Liver (tissue), 8 donors: ENCODE measurements at regions not wholly inside any gene's neighbourhood (a gene's known extent, or its start where the extent isn't known, plus 50 kb on each side); places are given as distances from the start of the nearest gene placed in this dataset.

Source experiments
- DNase-seq: peaks from one replicate; pipeline ENCODE4 v3.0.0-alpha.2; 2017; ENCODE audit warnings: low spot score
- H3K27ac ChIP-seq, 2 donors: one replicate each; pipeline ENCODE4 v1.7.0; 2013; ENCODE audit warnings: inconsistent platforms in 2 of 2, low read length in 2 of 2, control low read depth in 1 of 2, low read depth in 1 of 2, mild to moderate bottlenecking in 1 of 2
- H3K27me3 ChIP-seq, 4 donors: one replicate each; pipeline versions ENCODE4 v1.6.1 to v1.7.0; 2013; ENCODE audit warnings: low read length in 3 of 4, inconsistent platforms in 1 of 4, mild to moderate bottlenecking in 1 of 4, moderate library complexity in 1 of 4; ENCODE audit not compliant: control insufficient read depth in 4 of 4, insufficient read depth in 4 of 4
- H3K36me3 ChIP-seq, 4 donors: one replicate each; pipeline versions ENCODE4 v1.6.1 to v1.7.0; 2013; ENCODE audit warnings: low read length in 3 of 4, mild to moderate bottlenecking in 3 of 4, low read depth in 1 of 4, moderate library complexity in 1 of 4; ENCODE audit not compliant: control insufficient read depth in 4 of 4, insufficient read depth in 3 of 4
- H3K4me1 ChIP-seq, 4 donors: one replicate each; pipeline versions ENCODE4 v1.6.1 to v1.7.0; 2013; ENCODE audit warnings: low read length in 3 of 4, mild to moderate bottlenecking in 3 of 4, moderate library complexity in 1 of 4; ENCODE audit not compliant: control insufficient read depth in 4 of 4, insufficient read depth in 4 of 4
- H3K4me3 ChIP-seq, 3 donors: one replicate each; pipeline versions ENCODE4 v1.6.1 to v1.7.0; 2013; ENCODE audit warnings: low read length in 3 of 3, control low read depth in 1 of 3, low read depth in 1 of 3, mild to moderate bottlenecking in 1 of 3
- H3K9ac ChIP-seq, 2 donors: one replicate each; pipeline ENCODE4 v1.7.0; 2013; ENCODE audit warnings: low read length in 2 of 2, mild to moderate bottlenecking in 2 of 2, moderate library complexity in 2 of 2, control low read depth in 1 of 2, low read depth in 1 of 2
- H3K9me3 ChIP-seq, 4 donors: one replicate each; pipeline versions ENCODE4 v1.6.1 to v1.7.0; 2013; ENCODE audit warnings: low read length in 3 of 4; ENCODE audit not compliant: control insufficient read depth in 4 of 4
- EGR1 ChIP-seq, 2 donors: IDR thresholded peaks; 2 replicates each; pipeline ENCODE4 v1.6.1; 2016 to 2018; ENCODE audit warnings: antibody characterized with exemption in 2 of 2, low read depth in 2 of 2
- FOXA1 ChIP-seq: IDR thresholded peaks from 2 replicates; pipeline ENCODE4 v1.6.1; 2016; ENCODE audit warnings: antibody characterized with exemption
- FOXA2 ChIP-seq: IDR thresholded peaks from 2 replicates; pipeline ENCODE4 v1.6.1; 2016; ENCODE audit warnings: antibody characterized with exemption
- GABPA ChIP-seq, 2 donors: IDR thresholded peaks in 1 of 2; conservative IDR thresholded peaks in 1 of 2; 2 replicates each; pipeline ENCODE4 v1.6.1; 2016; ENCODE audit warnings: antibody characterized with exemption in 2 of 2, mild to moderate bottlenecking in 1 of 2, moderate library complexity in 1 of 2
- HNF4A ChIP-seq, 2 donors: conservative IDR thresholded peaks; 2 replicates each; pipeline ENCODE4 v1.6.1; 2016; ENCODE audit warnings: antibody characterized with exemption in 2 of 2, mild to moderate bottlenecking in 2 of 2
- HNF4G ChIP-seq: IDR thresholded peaks from 2 replicates; pipeline ENCODE4 v1.6.1; 2016; ENCODE audit warnings: antibody characterized with exemption
- NR2F2 ChIP-seq: IDR thresholded peaks from 2 replicates; pipeline ENCODE4 v1.6.1; 2016; ENCODE audit warnings: antibody characterized with exemption
- SP1 ChIP-seq: IDR thresholded peaks from 2 replicates; pipeline ENCODE4 v1.6.1; 2018; ENCODE audit warnings: antibody characterized with exemption, mild to moderate bottlenecking
- TAF1 ChIP-seq: conservative IDR thresholded peaks from 2 replicates; pipeline ENCODE4 v1.6.1; 2016; ENCODE audit warnings: antibody characterized with exemption, mild to moderate bottlenecking
- WGBS: extraction: QIAGEN DNeasy Blood & Tissue Kit; methylation state at CpG from one replicate; pipeline ENCODE4 v1.1.7; 2013; 5-methylcytosine and 5-hydroxymethylcytosine counted together
- TF ChIP-seq, protein P1 (sequence below): IDR thresholded peaks from 2 replicates; pipeline ENCODE4 v1.6.1; 2016; ENCODE audit warnings: antibody characterized with exemption
- TF ChIP-seq, protein P2 (sequence below): fragments of 150-350 bp; IDR thresholded peaks from 2 replicates; pipeline ENCODE4 v1.5.1; 2017; ENCODE audit warnings: improper control_type of control experiment, low read depth, low read length; ENCODE audit not compliant: missing input control
- TF ChIP-seq, protein P3 (sequence below): IDR thresholded peaks from 2 replicates; pipeline ENCODE4 v1.6.1; 2016; ENCODE audit warnings: antibody characterized with exemption
- TF ChIP-seq, protein P4 (sequence below): IDR thresholded peaks from 2 replicates; pipeline ENCODE4 v1.6.1; 2016; ENCODE audit warnings: antibody characterized with exemption, mild to moderate bottlenecking
- donor health status: healthy.
- donor health status: healthy.
- donor health status: healthy.
- donor health status: healthy.
- donor health status: healthy.

GRCh38 chr3:71990545-71990944 lies 205.6 kb upstream of the PROK2 start:
- Histone ChIP-seq H3K36me3 (no peaks in the 10 kb centered on the region), H3K27me3 (no peaks in the 10 kb centered on the region), H3K27ac (no peak overlapping the region), H3K9me3 (no peaks in the 10 kb centered on the region), H3K4me3 (no peak overlapping the region), H3K4me1 (no peaks in the 10 kb centered on the region), H3K9ac (no peak overlapping the region)
- TF ChIP-seq SP1: no peak
- TF ChIP-seq HNF4G: no peak
- TF ChIP-seq, protein P1, sequence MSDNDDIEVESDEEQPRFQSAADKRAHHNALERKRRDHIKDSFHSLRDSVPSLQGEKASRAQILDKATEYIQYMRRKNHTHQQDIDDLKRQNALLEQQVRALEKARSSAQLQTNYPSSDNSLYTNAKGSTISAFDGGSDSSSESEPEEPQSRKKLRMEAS: no peak
- TF ChIP-seq HNF4A (conservative IDR thresholded peaks at IDR 0.05): no peak
- no peak for TF ChIP-seq NR2F2
- TF ChIP-seq, protein P2, sequence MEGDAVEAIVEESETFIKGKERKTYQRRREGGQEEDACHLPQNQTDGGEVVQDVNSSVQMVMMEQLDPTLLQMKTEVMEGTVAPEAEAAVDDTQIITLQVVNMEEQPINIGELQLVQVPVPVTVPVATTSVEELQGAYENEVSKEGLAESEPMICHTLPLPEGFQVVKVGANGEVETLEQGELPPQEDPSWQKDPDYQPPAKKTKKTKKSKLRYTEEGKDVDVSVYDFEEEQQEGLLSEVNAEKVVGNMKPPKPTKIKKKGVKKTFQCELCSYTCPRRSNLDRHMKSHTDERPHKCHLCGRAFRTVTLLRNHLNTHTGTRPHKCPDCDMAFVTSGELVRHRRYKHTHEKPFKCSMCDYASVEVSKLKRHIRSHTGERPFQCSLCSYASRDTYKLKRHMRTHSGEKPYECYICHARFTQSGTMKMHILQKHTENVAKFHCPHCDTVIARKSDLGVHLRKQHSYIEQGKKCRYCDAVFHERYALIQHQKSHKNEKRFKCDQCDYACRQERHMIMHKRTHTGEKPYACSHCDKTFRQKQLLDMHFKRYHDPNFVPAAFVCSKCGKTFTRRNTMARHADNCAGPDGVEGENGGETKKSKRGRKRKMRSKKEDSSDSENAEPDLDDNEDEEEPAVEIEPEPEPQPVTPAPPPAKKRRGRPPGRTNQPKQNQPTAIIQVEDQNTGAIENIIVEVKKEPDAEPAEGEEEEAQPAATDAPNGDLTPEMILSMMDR: no peak
- no peak for TF ChIP-seq FOXA1
- no peak for DNase-seq

GRCh38 chr3:71989165-71989564 lies 204.2 kb upstream of the PROK2 start:
- H3K4me1 ChIP-seq: no peaks in the 10 kb centered on the region
- WGBS: 70% methylated on average over 4 of the region's 4 CpGs
- H3K36me3 ChIP-seq: no peaks in the 10 kb centered on the region
- no peaks in the 10 kb centered on the region for H3K9me3 ChIP-seq
- no peak overlapping the region for H3K27ac ChIP-seq
- no peak overlapping the region for H3K9ac ChIP-seq
- DNase-seq: no peak
- no peak overlapping the region for H3K4me3 ChIP-seq
- no peak for TF ChIP-seq HNF4A (conservative IDR thresholded peaks at IDR 0.05)
- TF ChIP-seq, protein P3, sequence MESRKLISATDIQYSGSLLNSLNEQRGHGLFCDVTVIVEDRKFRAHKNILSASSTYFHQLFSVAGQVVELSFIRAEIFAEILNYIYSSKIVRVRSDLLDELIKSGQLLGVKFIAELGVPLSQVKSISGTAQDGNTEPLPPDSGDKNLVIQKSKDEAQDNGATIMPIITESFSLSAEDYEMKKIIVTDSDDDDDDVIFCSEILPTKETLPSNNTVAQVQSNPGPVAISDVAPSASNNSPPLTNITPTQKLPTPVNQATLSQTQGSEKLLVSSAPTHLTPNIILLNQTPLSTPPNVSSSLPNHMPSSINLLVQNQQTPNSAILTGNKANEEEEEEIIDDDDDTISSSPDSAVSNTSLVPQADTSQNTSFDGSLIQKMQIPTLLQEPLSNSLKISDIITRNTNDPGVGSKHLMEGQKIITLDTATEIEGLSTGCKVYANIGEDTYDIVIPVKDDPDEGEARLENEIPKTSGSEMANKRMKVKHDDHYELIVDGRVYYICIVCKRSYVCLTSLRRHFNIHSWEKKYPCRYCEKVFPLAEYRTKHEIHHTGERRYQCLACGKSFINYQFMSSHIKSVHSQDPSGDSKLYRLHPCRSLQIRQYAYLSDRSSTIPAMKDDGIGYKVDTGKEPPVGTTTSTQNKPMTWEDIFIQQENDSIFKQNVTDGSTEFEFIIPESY: no peak
- TF ChIP-seq, protein P4, sequence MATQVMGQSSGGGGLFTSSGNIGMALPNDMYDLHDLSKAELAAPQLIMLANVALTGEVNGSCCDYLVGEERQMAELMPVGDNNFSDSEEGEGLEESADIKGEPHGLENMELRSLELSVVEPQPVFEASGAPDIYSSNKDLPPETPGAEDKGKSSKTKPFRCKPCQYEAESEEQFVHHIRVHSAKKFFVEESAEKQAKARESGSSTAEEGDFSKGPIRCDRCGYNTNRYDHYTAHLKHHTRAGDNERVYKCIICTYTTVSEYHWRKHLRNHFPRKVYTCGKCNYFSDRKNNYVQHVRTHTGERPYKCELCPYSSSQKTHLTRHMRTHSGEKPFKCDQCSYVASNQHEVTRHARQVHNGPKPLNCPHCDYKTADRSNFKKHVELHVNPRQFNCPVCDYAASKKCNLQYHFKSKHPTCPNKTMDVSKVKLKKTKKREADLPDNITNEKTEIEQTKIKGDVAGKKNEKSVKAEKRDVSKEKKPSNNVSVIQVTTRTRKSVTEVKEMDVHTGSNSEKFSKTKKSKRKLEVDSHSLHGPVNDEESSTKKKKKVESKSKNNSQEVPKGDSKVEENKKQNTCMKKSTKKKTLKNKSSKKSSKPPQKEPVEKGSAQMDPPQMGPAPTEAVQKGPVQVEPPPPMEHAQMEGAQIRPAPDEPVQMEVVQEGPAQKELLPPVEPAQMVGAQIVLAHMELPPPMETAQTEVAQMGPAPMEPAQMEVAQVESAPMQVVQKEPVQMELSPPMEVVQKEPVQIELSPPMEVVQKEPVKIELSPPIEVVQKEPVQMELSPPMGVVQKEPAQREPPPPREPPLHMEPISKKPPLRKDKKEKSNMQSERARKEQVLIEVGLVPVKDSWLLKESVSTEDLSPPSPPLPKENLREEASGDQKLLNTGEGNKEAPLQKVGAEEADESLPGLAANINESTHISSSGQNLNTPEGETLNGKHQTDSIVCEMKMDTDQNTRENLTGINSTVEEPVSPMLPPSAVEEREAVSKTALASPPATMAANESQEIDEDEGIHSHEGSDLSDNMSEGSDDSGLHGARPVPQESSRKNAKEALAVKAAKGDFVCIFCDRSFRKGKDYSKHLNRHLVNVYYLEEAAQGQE: no peak
- no peak for TF ChIP-seq NR2F2
- no peak for TF ChIP-seq TAF1
- TF ChIP-seq FOXA2: no peak
- TF ChIP-seq GABPA (IDR thresholded peaks at IDR 0.05 in 1 of 2, conservative IDR thresholded peaks at IDR 0.05 in 1 of 2): no peak
- no peak for TF ChIP-seq EGR1 (IDR thresholded peaks at IDR 0.05; ENCODE audit: low read depth in 2 of 2)
- TF ChIP-seq, protein P2: no peak
- H3K27me3 ChIP-seq: no peaks in the 10 kb centered on the region
